Fibroblast of upper back skin (primary cell): ENCODE measurements at regions not wholly inside any gene's neighbourhood (a gene's known extent, or its start where the extent isn't known, plus 50 kb on each side); places are given as distances from the start of the nearest gene placed in this dataset.

ENCODE experiments used
- DNase-seq: peaks from one replicate; pipeline ENCODE4 v3.0.0-alpha.2; 2013

- no peak for DNase-seq
These were observed 374.8 kb upstream of the CDH4 start for GRCh38 chr20:60877071-60877857.

GRCh38 chr20:60882836-60883235 is 369.2 kb upstream of the CDH4 start:
- DNase-seq = no peak

- DNase-seq = no peak
These were observed 368.6 kb upstream of the CDH4 start for GRCh38 chr20:60883496-60883895.

- DNase-seq = no peak
These were observed 367.8 kb upstream of the CDH4 start for GRCh38 chr20:60884277-60884676.

- no peak for DNase-seq
These were observed 363.3 kb upstream of the CDH4 start for GRCh38 chr20:60888771-60889170.

DNA sequence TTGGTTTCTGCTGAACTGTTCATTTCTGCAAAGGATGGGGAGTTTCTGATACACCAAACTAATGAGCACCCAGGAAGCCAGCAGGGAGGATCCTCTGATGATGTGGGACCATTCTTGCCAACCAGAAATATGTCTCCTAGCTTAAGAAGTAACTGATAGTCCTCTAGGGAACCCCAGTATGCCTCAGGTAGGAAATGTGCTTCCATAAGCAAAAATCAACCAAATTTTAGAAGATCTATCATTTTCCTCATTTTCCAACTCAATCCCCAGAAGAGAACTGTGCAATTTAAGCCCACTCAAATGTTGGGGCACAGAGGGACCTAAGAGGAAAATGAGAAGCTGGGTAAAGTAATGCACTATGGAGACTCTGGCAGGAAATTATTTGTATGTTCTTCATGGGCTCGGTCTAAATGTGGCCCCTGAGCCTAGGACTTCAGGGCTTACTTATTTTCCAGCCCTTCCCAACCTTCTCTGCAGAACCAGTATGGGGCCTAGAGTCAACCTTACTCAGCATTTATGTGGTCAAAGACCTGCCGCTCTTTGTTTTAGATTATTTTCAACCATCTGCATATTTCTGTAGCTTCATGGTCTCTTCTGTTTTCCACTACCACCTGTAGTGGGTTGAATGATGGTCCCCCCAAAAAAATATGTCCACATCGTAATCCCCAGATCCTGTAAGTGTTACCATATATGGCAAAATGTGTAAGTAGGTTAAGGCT is 359.8 kb upstream of the CDH4 start:
- DNase-seq = no peak

DNA sequence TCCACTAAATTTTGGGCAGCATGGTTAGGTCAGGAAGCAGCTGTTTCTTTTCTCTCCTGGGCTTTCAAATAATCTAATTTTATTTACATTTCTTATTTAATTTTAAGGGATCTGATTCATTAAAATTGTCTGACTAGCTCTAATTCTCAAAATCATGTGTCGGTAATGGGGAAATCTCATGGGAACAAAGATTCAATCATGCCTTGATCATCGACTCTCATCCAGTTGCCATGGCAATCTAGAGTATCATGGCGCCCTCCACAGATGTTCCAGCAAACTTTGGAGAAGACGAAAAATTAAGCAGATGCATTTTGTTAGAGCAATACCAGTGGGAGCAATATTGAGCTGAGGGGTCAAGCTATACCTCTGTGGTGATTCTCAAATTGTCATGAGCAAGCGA is 358.0 kb upstream of the CDH4 start:
- DNase-seq = no peak

- DNase-seq = no peak
These were observed 356.5 kb upstream of the CDH4 start for GRCh38 chr20:60895363-60896079.

- no peak for DNase-seq
These were observed 354.1 kb upstream of the CDH4 start for GRCh38 chr20:60897976-60898375.

GRCh38 chr20:60899320-60899719 is 352.7 kb upstream of the CDH4 start:
- no peak for DNase-seq

GRCh38 chr20:60900618-60901017 is 351.4 kb upstream of the CDH4 start:
- no peak for DNase-seq

GRCh38 chr20:60901831-60902230 is 350.2 kb upstream of the CDH4 start:
- DNase-seq = no peak

GRCh38 chr20:60903325-60903971 is 348.6 kb upstream of the CDH4 start:
- DNase-seq = no peak

DNA sequence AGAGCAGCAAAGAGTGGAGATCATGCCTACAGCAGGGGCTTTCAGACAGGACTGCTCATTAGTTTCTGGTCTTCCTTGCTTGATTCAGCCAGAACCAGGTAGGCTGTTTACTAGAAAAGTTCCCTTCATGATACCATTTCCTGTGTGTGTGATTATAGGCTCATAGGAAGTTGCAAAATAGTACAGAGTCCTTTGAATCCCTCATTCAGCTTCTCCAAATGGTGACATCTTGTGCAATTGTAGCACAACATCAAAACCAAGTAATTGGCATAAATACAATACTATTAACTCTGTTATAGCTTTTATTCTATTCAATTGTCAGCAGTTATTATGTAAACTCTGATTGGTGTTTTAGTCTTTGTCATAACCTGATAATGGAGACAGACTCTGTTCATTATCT is 347.3 kb upstream of the CDH4 start:
- DNase-seq = no peak

DNA sequence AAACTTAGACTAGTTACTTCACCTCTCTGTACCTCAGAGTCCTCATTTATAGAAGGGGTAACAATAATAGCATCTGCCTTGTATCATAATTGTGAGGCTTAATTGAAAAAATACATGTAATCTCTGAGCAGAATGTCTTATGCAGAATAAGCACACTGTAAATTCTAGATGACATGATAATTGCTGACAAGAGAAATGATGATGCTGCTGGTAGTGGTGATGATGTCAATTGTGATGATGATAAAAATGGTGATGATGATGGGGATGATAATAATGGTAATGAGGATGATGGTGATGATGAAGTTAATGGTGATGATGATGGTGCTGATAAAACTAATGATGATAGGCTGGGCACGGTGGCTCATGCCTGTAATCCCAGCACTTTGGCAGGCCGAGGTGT is 346.1 kb upstream of the CDH4 start:
- DNase-seq = no peak

DNA sequence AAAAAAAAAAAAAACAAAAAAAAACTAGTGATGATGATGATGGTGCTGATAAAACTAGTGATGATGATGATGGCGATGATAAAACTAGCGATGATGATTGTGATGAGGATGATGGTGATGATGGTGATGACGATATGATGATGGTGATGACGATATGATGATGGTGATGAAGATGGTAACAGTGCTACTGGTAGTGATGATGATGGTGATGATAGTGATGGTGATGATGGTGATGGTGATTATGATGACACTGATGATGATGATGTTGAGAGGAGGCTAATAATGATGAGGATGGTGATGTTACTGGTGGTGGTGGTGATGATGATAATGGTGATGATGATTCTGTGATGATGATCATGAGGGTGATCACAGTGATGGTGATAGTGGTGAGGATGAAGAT is 345.5 kb upstream of the CDH4 start:
- no peak for DNase-seq

DNA sequence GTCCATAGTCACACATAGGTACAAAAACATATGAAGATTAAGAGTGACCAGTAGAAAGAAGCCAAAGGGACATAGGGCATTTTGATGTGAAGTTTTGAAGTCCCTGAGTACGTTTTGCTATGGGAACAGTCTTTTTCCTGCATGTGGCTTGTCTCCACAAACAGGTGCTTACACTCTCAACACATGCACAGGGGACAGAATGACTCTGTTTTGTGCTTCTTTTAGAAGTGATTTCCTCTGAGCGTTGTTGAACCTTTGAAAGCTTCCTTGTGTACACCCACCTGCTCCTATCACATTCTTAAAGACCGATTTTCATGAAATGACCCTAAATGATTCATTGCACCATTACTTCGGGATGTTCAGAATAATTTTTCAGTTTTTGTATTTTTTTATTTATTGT is 338.8 kb upstream of the CDH4 start:
- no peak for DNase-seq

GRCh38 chr20:60921022-60921622 is 330.9 kb upstream of the CDH4 start:
- peak; percentile 50 for DNase-seq

DNA sequence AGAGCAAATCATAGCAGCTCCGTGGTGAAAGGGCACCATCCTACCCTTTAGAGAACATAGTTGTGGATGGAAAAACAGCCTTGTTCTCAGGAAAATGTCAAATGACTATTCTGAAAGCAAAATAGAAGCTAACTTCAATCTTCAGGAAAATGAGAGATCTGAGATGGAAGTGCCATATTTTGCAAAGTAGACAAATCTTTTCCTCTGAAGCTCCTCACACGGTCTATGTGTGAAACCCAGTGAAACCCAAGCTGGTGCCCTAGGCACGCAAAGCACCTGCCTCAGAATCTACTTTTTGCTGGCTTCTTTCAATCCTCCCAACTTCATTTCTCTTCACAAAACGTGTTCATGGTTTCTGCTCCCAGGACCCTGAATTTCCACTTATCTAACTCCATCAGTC is 325.2 kb upstream of the CDH4 start:
- no peak for DNase-seq

- no peak for DNase-seq
These were observed 323.7 kb upstream of the CDH4 start for GRCh38 chr20:60928341-60928740.

- DNase-seq = no peak
These were observed 321.9 kb upstream of the CDH4 start for GRCh38 chr20:60930023-60930790.

DNA sequence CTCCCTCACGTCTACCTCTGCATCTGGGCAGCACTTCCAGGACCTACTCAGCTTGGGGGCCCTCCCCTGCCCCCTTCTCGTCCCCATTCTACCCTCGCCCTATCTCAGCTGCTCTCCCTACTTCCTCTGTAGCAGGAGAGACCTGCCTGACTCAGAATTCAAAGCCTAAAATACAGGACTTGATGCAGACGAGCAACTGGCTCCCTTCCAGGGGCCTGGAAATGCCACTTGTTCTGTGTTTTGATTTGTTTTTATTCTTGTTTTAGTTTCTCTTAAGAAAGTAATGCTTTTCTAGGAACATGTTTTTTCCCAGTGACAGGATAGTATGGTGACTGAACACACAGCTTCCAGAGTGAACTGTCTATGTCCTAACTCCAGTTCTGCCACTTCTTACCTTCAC is 320.4 kb upstream of the CDH4 start:
- no peak for DNase-seq
